HepG2 (cell line): ENCODE measurements at regions not wholly inside any gene's neighbourhood (a gene's known extent, or its start where the extent isn't known, plus 50 kb on each side); places are given as distances from the start of the nearest gene placed in this dataset.

Experiments
- ATAC-seq: fragments of 200-7000 bp; cut with Tn5 transposase; 3 replicates; pipeline ENCODE4 v1.9.1; 2020; ENCODE audit warnings: mild to moderate bottlenecking, moderate library complexity
- BruUV-seq: library from RNA; stranded (reverse); fragments of 400-500 nt; replicated peaks from 2 replicates; lab custom pipeline; 2021; lab: Mats Ljungman, UMichigan
- CTCF ChIA-PET: fragments of 300-600 bp; formaldehyde crosslinking; extraction: SDS; loops from one replicate; lab custom pipeline; 2021; ENCODE audit warnings: low total read pairs, inconsistent platforms, low intra/inter-chr PET ratio; lab: Yijun Ruan, JAX
- POLR2A ChIA-PET: fragments of 350-600 bp; sonication (Branson Sonifier 250); formaldehyde crosslinking; loops from one replicate; lab custom pipeline; 2020; ENCODE audit warnings: antibody characterized with exemption, inconsistent platforms; lab: Yijun Ruan, JAX
- DNase-seq: peaks from one replicate; pipeline ENCODE4 v3.0.0-alpha.2; 2015; ENCODE audit warnings: low spot score
- FAIRE-seq: peaks from 3 replicates; lab custom pipeline; 2011; peaks lifted over from hg19 to GRCh38; lab: Jason Lieb, UNC
- H2AFZ ChIP-seq: one replicate; pipeline ENCODE4 v1.6.1; 2011; ENCODE audit warnings: low read length, inconsistent platforms
- H3K27ac ChIP-seq: fragments of 300-600 bp; 3 replicates; pipeline ENCODE4 v1.8.0; 2011; ENCODE audit warnings: mixed run types, mild to moderate bottlenecking, mixed read lengths, low read length, inconsistent platforms; ENCODE audit not compliant: insufficient read depth; ENCODE audit errors: extremely low read length
- H3K27me3 ChIP-seq, 2 experiments: fragments of 200-600 bp in 1 of 2; 2 replicates in 1 of 2; 3 replicates in 1 of 2; pipeline versions ENCODE4 v1.6.0 to v1.8.0; 2011; ENCODE audit warnings: low read length in 2 of 2, mild to moderate bottlenecking in 2 of 2, moderate library complexity in 2 of 2, inconsistent platforms in 1 of 2; ENCODE audit not compliant: insufficient read depth in 2 of 2, control insufficient read depth in 1 of 2
- H3K36me3 ChIP-seq, 2 experiments: fragments of 200-600 bp in 1 of 2; replicated peaks in 1 of 2; 2 replicates in 1 of 2; 3 replicates in 1 of 2; pipeline versions ENCODE4 v1.5.1 to v1.8.0; 2011; ENCODE audit warnings: low read length in 2 of 2, inconsistent platforms in 1 of 2; ENCODE audit not compliant: insufficient read depth in 2 of 2, control insufficient read depth in 1 of 2
- H3K4me1 ChIP-seq: 2 replicates; pipeline ENCODE4 v1.5.1; 2012; ENCODE audit warnings: low read length, inconsistent platforms; ENCODE audit not compliant: insufficient read depth
- H3K4me2 ChIP-seq: 2 replicates; pipeline ENCODE4 v1.6.0; 2011; ENCODE audit warnings: low read depth, low read length, inconsistent platforms
- H3K4me3 ChIP-seq, 3 experiments: fragments of 200-600 bp in 1 of 3; sonication (generic), shearing (Covaris generic) in 1 of 3; replicated peaks in 1 of 3; 2 replicates each; pipeline ENCODE4 v1.5.1; 2011 to 2016; ENCODE audit warnings: low read length in 3 of 3, inconsistent platforms in 2 of 3, low read depth in 2 of 3, mild to moderate bottlenecking in 2 of 3, control low read depth in 1 of 3, mixed read lengths in 1 of 3; ENCODE audit not compliant: insufficient read depth in 1 of 3
- H3K79me2 ChIP-seq: one replicate; pipeline ENCODE4 v1.6.1; 2011; ENCODE audit warnings: low read length, inconsistent platforms; ENCODE audit not compliant: insufficient read depth
- H3K9ac ChIP-seq: 2 replicates; pipeline ENCODE4 v1.6.0; 2011; ENCODE audit warnings: mild to moderate bottlenecking, low read depth, low read length, inconsistent platforms; ENCODE audit not compliant: insufficient read depth
- H3K9me3 ChIP-seq: 2 replicates; pipeline ENCODE4 v1.5.1; 2012; ENCODE audit warnings: mild to moderate bottlenecking, low read length
- H4K20me1 ChIP-seq: 2 replicates; pipeline ENCODE4 v1.6.0; 2011; ENCODE audit warnings: inconsistent platforms, mild to moderate bottlenecking, low read length, moderate library complexity; ENCODE audit not compliant: insufficient read depth
- EP300 ChIP-seq, 3 experiments: sonication (generic) in 1 of 3; formaldehyde crosslinking in 1 of 3; IDR thresholded peaks; 2 replicates each; pipeline versions ENCODE4 v1.5.1 to v1.6.1; 2011 to 2020; ENCODE audit warnings: low read depth in 2 of 3, low read length in 2 of 3, borderline replicate concordance in 1 of 3, improper control_type of control experiment in 1 of 3, mild to moderate bottlenecking in 1 of 3, missing genetic modification reagents in 1 of 3, moderate library complexity in 1 of 3
- ZNF234 ChIP-seq: sonication (generic); formaldehyde crosslinking; conservative IDR thresholded peaks from 2 replicates; pipeline ENCODE4 v1.5.1; 2020; ENCODE audit warnings: mild to moderate bottlenecking, missing genetic modification reagents
- ZNF24 ChIP-seq: fragments of 450-650 bp; IDR thresholded peaks from 2 replicates; pipeline ENCODE4 v1.6.1; 2017; ENCODE audit warnings: antibody characterized with exemption, mild to moderate bottlenecking
- ZNF460 ChIP-seq: sonication (generic); formaldehyde crosslinking; IDR thresholded peaks from 2 replicates; pipeline ENCODE4 v1.5.1; 2020; ENCODE audit warnings: missing genetic modification reagents, mild to moderate bottlenecking, borderline replicate concordance
- ZSCAN21 ChIP-seq: sonication (generic); formaldehyde crosslinking; IDR thresholded peaks from 2 replicates; pipeline ENCODE4 v1.8.0; 2022; ENCODE audit warnings: mild to moderate bottlenecking, missing genetic modification reagents, moderate library complexity, borderline replicate concordance
- WGBS: methylation state at CpG from one replicate; pipeline ENCODE4 v1.1.6; 2017; ENCODE audit warnings: low lambda C conversion rate; 5-methylcytosine and 5-hydroxymethylcytosine counted together
- in situ Hi-C: cut with HindIII; loops from 2 replicates; pipeline ENCODE4 v1.10.0; 2017; ENCODE audit warnings: low pct_unique_long_range_greater_than_20kb; ENCODE audit not compliant: extremely low pct_ligation_motif_present
- intact Hi-C: fragments of 100-400 bp; cut with micrococcal nuclease; formaldehyde crosslinking; loops from one replicate; pipeline ENCODE4 v1.10.0; 2022; ENCODE audit not compliant: unreplicated experiment
- TF ChIP-seq, protein P1 (sequence below): sonication (generic); formaldehyde crosslinking; IDR thresholded peaks from 2 replicates; pipeline ENCODE4 v1.9.0; 2021; ENCODE audit warnings: missing genetic modification reagents, borderline replicate concordance

DNA sequence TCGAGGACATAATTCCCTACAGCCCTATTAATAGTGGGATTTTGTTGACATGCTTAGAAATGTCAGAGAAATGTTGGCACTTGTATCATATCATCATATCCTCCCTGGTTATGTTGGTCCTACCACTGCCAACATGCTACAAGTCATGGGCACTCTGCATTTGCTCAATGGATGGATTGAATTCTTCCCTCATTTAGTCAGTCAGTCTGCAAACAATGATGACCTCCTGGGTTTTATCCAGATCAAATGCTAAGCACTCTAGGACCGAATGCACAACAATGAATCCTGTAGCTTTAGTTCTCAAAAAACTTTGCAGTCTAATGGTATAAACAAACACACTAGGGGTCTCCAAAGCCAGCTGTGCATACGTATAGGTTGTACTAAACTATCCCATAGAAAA lies 357.2 kb upstream of the DPYD start:
- Histone ChIP-seq H3K36me3 (no peaks in the 10 kb centered on the region), H3K9me3 (no peaks in the 10 kb centered on the region), H3K4me3 (no peak overlapping the region), H3K4me1 (no peaks in the 10 kb centered on the region), H3K9ac (no peak overlapping the region), H2AFZ (no peak overlapping the region), H3K27me3 (no peaks in the 10 kb centered on the region), H3K79me2 (no peaks in the 10 kb centered on the region), H3K27ac (no peak overlapping the region), H3K4me2 (no peak overlapping the region), H4K20me1 (no peaks in the 10 kb centered on the region)
- FAIRE-seq (no peak), ATAC-seq (no peak), DNase-seq (no peak)
- BruUV-seq = no TSS peak
- TF ChIP-seq ZSCAN21 (CRISPR knock-in tag) = no peak
- no peak for TF ChIP-seq EP300 (IDR thresholded peaks at IDR 0.05; ENCODE audit: low read depth in 2 of 2, low read length in 2 of 2)
- TF ChIP-seq EP300 (CRISPR knock-in tag; IDR thresholded peaks at IDR 0.05; ENCODE audit: borderline replicate concordance) = no peak
- no peak for TF ChIP-seq ZNF234 (CRISPR knock-in tag)
- TF ChIP-seq ZNF24 = no peak
- no peak for TF ChIP-seq ZNF460 (CRISPR knock-in tag)
- TF ChIP-seq, protein P1, sequence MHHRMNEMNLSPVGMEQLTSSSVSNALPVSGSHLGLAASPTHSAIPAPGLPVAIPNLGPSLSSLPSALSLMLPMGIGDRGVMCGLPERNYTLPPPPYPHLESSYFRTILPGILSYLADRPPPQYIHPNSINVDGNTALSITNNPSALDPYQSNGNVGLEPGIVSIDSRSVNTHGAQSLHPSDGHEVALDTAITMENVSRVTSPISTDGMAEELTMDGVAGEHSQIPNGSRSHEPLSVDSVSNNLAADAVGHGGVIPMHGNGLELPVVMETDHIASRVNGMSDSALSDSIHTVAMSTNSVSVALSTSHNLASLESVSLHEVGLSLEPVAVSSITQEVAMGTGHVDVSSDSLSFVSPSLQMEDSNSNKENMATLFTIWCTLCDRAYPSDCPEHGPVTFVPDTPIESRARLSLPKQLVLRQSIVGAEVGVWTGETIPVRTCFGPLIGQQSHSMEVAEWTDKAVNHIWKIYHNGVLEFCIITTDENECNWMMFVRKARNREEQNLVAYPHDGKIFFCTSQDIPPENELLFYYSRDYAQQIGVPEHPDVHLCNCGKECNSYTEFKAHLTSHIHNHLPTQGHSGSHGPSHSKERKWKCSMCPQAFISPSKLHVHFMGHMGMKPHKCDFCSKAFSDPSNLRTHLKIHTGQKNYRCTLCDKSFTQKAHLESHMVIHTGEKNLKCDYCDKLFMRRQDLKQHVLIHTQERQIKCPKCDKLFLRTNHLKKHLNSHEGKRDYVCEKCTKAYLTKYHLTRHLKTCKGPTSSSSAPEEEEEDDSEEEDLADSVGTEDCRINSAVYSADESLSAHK (CRISPR knock-in tag) = no peak
- ChIA-PET CTCF (no interaction called here), POLR2A (no interaction called here)
- intact Hi-C loops = no loop called here
- in situ Hi-C loops = no loop called here
- WGBS = 4% methylated on average over 3 of the region's 3 CpGs
